LNCAP (cell line): ENCODE measurements at regions not wholly inside any gene's neighbourhood (a gene's known extent, or its start where the extent isn't known, plus 50 kb on each side); places are given as distances from the start of the nearest gene placed in this dataset.

Experiments used
- TF ChIP-seq, protein P1 (sequence below): fragments of 450-650 bp; IDR thresholded peaks from 2 replicates; pipeline ENCODE4 v1.5.1; 2017; ENCODE audit warnings: mild to moderate bottlenecking

DNA sequence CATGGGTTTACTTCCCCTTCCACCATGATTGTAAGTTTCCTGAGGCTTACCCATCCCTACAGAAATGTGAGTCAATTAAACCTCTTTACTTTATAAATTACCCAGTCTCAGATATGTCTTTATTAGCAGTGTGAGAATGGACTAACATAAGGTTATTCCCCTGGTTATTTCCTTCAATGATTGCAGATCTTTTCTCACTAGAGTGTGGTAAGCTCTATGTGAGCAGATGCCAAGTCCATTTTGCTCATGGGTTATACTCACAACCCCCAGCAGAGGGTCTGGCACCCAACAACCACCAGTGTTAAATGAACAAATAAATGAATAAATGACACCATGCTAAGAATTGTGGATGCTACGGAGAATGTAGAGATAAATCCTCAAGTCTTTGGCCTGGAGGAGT is 472.8 kb downstream of the LIG4 start:
- TF ChIP-seq, protein P1, sequence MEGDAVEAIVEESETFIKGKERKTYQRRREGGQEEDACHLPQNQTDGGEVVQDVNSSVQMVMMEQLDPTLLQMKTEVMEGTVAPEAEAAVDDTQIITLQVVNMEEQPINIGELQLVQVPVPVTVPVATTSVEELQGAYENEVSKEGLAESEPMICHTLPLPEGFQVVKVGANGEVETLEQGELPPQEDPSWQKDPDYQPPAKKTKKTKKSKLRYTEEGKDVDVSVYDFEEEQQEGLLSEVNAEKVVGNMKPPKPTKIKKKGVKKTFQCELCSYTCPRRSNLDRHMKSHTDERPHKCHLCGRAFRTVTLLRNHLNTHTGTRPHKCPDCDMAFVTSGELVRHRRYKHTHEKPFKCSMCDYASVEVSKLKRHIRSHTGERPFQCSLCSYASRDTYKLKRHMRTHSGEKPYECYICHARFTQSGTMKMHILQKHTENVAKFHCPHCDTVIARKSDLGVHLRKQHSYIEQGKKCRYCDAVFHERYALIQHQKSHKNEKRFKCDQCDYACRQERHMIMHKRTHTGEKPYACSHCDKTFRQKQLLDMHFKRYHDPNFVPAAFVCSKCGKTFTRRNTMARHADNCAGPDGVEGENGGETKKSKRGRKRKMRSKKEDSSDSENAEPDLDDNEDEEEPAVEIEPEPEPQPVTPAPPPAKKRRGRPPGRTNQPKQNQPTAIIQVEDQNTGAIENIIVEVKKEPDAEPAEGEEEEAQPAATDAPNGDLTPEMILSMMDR = no peak

DNA sequence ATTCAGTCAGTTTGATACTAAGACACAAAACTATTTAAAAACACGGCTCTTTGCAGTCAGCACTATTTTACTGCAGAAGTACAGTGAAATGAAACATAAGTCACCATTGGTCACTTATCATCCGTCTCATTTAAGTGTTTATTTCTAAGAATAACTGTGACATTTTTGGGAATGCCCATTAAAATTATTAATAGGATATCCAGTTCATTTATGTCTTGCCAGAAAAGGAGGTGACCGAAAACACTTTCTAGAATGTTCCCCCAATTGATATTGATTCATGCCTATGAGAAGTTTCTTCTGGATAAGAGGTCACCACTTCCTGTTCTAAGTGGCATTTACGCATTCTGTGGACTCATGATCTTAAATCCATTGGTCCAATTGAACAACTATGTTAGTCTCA is 477.3 kb downstream of the LIG4 start:
- TF ChIP-seq, protein P1 = no peak

DNA sequence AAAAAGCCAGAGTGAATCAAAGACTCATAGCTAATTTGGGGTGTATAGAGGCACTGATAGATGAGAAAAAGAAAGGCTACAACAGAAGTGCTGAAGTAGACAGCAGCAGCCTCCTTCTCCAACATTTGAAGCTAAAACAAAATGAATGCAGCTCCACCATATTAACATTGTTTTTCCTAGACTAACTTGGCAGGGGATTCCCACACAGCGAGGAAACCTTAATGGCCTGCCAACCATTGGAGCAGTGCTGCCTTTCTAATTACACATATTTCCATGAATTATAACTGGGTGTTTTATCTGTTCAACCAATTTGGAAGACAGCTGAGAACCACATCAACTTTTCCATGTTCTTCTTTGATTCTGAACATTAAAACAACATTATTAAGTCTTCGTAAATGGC is 478.6 kb downstream of the LIG4 start:
- TF ChIP-seq, protein P1 = no peak

DNA sequence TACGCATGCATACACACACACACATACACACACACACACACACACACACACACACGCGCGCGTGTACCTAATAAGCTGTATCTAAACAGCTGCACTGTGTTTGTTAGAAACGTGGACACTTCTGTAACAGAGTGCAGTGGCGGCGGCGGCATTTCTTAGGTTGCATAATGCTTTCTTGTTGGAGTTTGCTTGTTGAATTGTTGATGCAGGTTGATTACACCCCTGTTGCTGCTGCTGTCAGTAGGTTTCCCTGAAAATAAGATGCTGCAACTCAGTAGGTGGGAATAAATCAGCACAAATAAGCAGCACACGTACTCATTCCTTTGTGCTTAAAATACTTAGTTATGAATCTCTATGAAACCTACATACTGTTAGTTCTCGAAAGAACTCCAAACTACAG is 479.2 kb downstream of the LIG4 start:
- TF ChIP-seq, protein P1 = no peak

DNA sequence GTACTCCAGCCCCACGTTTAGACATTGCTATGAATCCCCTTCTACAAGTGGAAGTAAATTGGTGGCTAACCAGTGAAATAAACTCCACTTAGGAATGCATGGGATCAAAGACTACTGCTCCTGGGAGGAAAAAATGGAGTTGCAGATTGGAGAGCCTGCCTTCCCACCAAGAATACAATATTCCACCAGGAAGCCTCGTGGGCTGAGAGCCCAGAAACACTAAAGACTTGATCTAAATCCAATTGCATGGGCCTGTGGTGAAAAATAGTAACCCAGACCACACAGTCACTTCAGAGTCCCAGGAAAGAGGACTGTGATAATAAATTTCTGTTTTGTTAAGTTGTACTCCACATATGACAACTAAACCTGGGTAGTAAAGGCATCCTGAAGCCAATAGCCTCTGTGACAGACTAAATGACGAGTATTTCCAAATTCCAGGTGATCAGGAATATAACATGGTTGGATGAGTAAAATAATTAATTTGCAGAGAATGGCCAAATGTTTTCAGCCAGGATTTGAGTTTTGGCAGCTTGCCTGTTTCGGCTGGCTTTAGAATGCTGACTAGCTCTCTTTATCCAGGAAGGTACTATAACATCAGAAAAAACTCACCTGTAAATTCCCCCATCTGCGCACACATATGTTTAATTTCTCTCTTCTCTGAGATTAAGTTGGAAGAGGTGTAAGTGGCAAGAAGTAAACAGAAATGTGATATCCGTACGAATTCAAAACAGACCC is 480.3 kb downstream of the LIG4 start:
- TF ChIP-seq, protein P1 = no peak

DNA sequence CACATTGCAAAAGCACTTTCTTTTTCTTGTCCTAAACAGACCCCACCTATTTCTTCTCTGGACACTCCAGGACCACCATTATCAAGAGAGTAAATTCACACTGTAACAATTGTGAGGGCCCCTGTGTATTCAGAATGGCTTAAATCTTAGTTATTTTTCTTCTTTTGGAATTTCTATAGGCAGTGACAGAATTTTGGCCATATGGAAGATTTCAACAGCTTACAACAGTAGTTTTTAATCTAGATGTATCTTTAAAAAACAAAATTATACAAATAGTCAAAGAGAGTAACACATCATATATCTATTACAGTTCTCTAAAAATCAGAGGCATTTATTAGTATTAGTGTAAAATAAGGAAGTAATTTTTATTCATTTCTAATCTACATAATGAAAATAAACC is 482.1 kb downstream of the LIG4 start:
- TF ChIP-seq, protein P1 = no peak

DNA sequence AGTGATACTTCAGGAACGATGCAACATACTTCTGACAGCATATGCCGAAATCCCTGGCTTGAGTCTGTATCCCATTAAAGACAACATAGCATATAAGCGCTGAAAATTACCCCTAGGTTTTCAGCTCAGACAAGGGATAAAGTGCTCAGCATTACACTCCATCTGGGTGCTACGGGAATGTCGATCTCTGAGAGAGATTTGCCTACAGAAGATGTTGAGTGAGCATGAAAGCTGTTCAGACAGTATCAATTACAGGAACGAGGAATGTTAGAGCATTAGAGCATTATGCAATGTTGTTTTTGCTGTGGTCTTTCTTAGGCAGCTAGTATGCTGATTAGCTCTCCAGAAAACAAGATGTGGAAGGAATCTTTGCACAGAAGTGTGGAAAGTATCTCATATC is 484.5 kb downstream of the LIG4 start:
- TF ChIP-seq, protein P1 = no peak
